Hepatic stellate cell (primary cell): ENCODE measurements at regions not wholly inside any gene's neighbourhood (a gene's known extent, or its start where the extent isn't known, plus 50 kb on each side); places are given as distances from the start of the nearest gene placed in this dataset.
"Not testable (repeated sequence)": the region's sequence is repeated elsewhere in the genome, so short reads cannot be mapped to it uniquely, and the experiment has no call there.

Experiments used
- DNase-seq: peaks from one replicate; pipeline ENCODE4 v3.0.0; 2011; ENCODE audit warnings: low spot score

DNA sequence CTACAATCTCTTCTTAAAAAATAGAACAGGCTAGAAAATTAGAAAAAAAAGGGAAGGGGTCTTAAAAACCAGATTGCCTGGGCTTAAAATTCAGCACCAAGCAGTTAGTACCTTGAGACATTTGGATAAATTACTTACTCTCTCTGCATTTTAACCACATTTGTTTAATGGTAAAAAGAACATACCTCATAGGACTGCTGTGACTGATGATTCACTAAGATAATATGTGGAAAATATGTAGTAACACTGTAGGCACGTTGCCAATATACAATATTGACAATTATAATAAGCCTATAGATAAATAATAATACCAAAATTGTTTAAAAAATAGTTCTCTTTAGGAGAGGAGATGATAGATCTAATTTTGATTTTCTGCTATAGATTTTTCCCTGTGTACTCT is 750.4 kb downstream of the TENT5A start:
- DNase-seq: no peak

DNA sequence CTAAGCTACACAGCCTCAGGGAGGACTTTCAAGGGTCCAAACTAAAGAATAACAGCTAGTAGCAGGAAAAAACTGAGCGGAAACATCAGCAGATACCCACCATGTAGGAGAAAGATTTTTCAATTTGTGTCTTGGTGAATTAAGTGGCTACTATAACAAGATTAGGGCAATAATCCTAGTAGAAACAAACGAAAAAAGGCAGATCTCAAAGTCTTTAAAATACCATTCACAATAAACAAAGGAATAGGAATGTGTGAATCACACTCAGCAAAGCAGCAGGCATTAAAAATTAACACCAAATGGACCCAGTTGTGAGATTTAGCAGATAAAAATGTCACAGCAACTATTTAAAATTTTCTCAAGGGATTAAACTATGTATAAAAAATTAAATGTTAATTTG is 761.2 kb downstream of the TENT5A start:
- DNase-seq: no peak

GRCh38 chr6:80988892-80989291 is 763.6 kb downstream of the TENT5A start:
- DNase-seq: no peak

GRCh38 chr6:80988286-80988685 is 764.2 kb downstream of the TENT5A start:
- no peak for DNase-seq

DNA sequence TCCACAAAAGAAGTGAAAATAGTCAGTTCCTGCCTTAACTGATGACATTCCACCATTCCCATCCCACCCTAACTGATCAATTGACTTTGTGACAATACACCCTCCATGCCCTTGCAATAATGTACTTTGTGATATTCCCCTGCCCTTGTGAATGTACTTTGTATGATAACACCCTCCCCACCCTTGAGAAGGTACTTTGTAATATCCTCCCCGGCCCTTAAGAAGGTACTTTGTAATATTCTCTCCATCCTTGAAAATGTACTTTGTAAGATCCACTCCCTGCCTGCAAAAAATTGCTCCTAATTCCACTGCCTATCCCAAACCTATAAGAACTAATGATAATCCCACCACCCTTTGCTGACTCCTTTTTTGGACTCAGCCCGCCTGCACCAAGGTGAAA is 771.3 kb downstream of the TENT5A start:
- not testable (repeated sequence) for DNase-seq

- no peak for DNase-seq
Measured at GRCh38 chr6:80976336-80976735, 776.1 kb downstream of the TENT5A start.

DNA sequence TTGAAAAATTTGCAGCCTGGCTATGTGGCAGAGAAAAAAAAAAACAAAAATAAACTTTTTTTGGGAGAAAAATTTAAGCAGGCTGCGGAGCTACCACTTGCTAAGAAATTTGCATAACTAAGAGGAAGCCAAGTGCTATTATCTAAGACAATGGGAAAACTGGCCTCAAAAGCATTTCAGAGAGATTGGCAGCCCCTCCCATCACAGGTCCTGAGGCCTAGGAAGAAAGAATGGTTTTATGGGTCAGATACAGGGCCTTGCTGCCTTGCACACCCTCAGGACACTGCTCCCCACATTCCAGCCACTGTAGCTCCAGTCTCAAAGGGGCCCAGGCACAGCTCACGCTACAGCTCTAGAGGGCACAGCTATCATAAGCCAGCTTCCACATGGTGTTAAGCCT is 777.9 kb downstream of the TENT5A start:
- DNase-seq: no peak

DNA sequence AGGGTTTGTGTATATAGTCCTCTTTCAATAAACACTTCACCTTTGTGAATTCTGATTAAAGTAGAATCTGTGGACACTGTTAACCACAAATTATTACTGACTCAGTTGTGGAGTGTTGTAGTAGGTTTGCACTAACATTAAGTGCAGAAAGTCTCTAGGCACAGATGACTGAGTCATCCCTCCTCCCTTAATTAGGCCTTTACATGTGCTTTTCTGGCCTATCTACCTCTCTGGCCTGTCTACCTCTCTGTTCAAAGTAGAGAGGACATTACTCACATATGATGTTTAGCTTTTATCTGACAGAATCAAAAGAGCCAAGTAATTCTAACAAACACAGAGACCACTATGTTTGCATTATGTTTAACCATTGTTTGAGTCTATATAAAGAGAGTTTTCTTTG is 783.0 kb downstream of the TENT5A start:
- no peak for DNase-seq

DNA sequence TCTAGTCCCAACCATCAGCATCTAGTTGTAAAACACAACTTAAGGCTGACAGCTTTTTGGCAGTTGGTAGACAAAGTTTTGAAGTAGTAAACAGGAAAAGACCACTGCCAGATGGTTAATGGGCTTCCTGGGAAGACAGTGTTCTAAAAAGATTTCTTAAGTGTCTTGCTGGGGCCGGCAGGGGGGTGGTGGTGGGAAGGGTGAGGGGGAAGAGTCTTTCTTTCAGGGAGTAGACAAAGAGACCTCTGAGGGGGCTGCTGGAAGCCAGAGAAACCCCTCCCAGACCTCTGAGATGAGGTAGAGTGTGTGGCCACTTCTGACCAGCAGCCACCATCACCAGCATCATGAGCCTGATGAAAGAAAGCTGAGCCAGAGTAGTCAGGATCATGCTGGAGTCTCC is 784.9 kb downstream of the TENT5A start:
- DNase-seq: no peak

DNA sequence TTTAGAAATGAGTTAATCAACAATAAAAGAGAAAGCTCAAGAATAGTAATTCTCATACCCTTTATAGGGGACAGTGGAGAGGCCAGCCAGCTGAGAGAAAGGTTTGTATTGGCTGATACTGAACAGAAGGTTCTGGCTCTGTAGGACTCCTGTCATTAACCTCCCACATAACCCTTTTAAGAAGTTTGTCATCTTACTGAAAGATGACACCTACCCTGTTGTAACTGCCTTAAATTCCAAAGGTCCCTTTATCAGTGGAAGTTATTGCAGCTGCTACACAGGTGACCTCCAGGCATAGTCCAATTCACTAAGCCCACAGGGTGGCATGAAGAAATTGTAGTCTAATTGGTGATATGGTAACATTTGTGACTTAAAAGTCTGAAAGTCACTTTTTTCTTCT is 790.1 kb downstream of the TENT5A start:
- no peak for DNase-seq

- DNase-seq: no peak
Measured at GRCh38 chr6:80961166-80961565, 791.3 kb downstream of the TENT5A start.

DNA sequence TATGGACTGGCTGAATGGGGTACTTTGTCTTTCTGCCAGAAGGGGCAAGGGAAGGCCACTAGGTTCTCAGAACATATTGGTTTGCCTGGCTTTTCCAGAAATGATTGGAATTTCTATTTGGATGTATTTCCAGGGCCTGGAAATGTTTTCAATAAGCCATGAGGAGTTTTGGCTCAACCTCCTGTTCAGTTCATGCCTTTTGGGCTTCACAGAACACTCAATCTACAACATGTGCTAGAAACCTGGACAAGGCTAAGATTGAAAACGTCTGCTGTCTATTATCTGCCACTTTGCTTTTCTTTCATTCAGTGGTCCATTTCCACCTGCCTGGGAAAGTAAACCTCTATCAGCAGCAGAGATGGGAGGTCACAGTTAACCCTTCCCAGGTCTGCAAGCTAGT is 793.4 kb downstream of the TENT5A start:
- DNase-seq: no peak

DNA sequence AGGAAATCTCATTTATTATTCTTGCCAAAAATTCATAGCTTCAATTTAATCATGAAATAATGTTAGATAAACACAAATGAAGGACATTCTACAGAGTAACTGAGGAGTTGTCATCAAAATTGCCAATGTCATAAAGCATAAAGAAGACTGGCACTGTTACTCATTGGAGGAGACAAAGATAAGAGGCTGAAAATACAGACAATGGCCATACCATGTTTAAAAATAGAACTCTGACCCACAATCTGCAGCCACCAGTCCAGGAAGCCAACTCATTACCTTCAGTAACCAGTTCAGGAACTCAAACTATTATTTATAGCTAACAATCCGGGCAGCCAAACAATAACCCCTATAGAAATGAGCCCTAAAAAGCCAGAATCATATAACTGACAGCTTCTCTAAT is 795.6 kb downstream of the TENT5A start:
- no peak for DNase-seq

- DNase-seq: not testable (repeated sequence)
Measured at GRCh38 chr6:80952479-80952878, 800.0 kb downstream of the TENT5A start.

GRCh38 chr6:80946402-80946801 is 806.1 kb downstream of the TENT5A start:
- DNase-seq: no peak

DNA sequence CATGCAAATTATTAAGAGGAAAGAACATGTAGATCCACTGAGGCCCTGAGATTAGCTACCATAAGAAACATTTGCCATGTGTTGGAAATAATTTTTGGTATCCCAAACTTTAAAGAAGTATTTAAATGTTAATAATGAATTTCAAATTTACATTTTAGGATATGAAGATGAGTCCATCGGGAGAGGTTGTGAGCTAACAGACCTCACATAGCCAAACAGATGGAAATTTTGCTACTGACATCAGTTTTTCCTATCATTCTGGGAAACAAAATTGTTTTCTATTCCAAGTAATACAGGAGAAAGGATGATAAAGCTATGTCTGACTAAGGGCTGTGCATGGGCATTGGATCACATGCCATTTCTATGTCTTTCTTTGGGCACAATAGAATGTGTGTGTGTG is 809.6 kb downstream of the TENT5A start:
- DNase-seq: no peak

DNA sequence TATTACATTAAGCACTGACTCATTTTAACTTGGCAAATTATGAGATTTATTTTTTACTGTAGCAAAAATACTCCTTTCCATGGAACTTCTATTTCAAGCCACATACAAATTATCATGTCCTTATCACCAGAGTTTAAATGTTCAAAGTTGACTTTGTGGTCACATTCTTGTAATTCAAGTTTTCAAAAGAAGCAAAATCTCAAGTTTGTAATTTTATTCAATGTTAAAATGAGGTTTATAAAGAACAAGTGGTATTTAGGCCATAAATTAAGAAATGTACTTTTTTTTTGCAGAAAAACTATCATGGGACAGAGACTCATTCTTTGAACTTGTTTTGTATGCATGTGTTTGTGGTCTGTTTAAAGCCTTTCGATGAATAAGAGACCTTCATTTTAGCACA is 811.5 kb downstream of the TENT5A start:
- DNase-seq: no peak

DNA sequence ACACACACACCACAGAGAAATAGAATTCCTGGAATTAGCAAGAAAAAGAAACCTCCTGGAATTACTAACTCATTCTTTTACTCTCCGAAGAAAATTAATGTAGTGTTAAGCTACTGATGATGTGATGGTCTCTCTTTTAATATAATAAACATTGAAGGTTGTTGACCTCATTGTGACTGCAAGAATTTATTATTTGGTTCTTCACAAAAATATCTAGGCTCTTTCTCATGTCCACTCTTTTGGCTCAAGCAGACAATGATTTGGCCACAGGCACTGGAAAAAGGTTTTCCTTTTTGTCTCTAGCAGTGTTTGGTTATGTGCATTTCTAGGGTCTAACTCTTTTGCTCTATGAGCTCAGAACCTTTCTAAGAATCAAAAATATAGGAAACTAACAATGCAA is 811.9 kb downstream of the TENT5A start:
- no peak for DNase-seq

- DNase-seq: no peak
Measured at GRCh38 chr6:80939898-80940297, 812.6 kb downstream of the TENT5A start.

DNA sequence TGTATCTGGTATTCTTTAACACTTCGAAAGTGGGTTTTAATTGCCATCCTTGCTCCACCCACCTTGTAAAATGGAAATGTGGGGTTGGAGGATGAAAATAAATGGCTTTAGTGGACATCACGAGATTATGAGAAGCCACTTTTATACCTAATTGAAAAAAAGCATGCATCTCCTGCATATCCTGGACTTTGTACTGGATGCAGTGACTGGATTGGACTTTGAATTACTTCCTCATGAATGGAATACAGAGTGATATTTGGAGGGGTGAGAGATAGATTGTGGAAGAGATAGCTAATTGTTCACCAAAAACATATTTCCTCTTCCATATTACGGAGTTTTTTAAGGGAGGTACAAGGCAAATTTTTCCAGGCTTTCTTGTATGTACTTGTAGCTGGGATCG is 813.0 kb downstream of the TENT5A start:
- no peak for DNase-seq

DNA sequence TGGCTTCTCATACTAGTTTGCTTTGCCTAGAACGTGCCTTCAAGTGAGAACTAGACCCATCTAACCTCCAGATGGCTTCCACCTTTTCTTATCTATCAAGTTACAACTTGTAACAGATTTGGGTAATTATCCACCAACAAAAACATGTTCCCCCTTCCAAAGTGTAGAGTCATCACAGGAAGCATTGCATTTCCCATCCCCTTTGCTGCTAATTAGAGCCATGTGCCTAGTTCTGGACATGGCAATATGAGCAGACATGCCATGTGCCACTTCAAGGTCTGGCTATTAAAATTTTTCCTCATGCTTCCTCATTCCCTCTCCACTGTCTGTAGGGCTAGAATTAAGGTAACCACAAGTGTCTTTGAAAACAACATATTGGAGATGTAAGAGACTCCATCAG is 814.4 kb downstream of the TENT5A start:
- no peak for DNase-seq

DNA sequence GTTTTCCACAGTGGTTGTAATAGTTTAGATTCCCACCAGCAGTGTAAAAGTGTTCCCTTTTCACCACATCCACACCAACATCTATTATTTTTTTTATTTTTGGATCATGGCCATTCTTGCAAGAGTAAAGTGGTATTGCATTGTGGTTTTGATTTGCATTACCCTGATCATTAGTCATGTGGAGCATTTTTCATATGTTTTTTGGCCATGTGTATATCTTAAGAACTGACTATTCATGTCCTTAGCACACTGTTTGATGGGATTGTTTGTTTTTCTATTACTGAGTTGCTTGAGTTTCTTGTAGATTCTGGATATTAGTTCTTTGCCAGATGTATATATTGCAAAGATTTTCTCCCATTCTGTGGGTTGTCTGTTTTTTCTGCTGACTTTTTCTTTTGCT is 820.1 kb downstream of the TENT5A start:
- no peak for DNase-seq

GRCh38 chr6:80930376-80930775 is 822.1 kb downstream of the TENT5A start:
- no peak for DNase-seq

DNA sequence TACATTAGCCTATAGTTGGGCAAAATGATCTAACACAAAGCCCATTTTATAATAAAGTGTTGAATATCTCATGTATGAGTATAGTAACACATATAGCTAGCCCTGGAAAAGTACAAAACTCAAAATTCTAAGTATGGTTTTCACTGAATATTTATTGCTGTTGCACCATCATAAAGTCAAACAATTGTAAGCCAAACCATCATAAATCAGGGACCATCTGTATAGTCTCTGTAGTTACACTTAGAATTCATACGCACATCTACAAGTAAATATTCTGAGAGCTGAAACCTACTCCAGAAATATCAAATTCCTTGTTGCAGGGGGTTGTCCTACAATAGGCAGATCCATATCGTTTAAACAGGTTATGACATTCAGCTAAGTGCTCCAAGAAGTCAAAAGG is 817.3 kb downstream of the BCKDHB start:
- DNase-seq: no peak

- DNase-seq: no peak
Measured at GRCh38 chr6:80922916-80923455, 816.5 kb downstream of the BCKDHB start.
